ENCODE measurements at regions not wholly inside any gene's neighbourhood (a gene's known extent, or its start where the extent isn't known, plus 50 kb on each side); places are given as distances from the start of the nearest gene placed in this dataset.

DNA sequence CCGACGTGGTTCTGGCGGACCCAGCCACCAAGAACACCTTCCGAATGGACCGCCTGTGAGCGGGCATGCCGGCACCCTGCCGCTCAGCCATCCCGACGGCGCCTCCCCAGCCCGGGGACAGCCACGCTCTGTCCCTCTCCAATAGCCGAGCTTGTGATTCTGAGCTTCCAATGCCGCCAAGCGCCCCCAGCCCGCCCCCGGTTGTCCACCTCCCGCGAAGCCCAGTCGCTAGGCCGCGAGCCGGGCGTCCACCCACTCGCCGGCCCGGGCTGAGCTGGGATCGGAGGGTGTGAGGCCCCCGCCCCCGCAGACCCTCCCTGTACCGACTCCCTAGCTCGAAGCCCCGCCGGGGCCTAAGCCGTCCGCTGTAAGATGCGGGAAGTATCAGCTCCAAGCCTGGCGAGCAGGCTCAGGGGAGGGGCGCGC lies 1195.1 kb upstream of the CHAC2 start:
- TF ChIP-seq, protein P1, sequence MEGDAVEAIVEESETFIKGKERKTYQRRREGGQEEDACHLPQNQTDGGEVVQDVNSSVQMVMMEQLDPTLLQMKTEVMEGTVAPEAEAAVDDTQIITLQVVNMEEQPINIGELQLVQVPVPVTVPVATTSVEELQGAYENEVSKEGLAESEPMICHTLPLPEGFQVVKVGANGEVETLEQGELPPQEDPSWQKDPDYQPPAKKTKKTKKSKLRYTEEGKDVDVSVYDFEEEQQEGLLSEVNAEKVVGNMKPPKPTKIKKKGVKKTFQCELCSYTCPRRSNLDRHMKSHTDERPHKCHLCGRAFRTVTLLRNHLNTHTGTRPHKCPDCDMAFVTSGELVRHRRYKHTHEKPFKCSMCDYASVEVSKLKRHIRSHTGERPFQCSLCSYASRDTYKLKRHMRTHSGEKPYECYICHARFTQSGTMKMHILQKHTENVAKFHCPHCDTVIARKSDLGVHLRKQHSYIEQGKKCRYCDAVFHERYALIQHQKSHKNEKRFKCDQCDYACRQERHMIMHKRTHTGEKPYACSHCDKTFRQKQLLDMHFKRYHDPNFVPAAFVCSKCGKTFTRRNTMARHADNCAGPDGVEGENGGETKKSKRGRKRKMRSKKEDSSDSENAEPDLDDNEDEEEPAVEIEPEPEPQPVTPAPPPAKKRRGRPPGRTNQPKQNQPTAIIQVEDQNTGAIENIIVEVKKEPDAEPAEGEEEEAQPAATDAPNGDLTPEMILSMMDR (IDR thresholded peaks at IDR 0.05; ENCODE audit: low read length, missing control alignments), result no peak
- DNase-seq (ENCODE audit: low read depth), result no peak
- H3K4me3 ChIP-seq (replicated peaks; ENCODE audit: low read depth, low read length), result no peak overlapping the region

DNA sequence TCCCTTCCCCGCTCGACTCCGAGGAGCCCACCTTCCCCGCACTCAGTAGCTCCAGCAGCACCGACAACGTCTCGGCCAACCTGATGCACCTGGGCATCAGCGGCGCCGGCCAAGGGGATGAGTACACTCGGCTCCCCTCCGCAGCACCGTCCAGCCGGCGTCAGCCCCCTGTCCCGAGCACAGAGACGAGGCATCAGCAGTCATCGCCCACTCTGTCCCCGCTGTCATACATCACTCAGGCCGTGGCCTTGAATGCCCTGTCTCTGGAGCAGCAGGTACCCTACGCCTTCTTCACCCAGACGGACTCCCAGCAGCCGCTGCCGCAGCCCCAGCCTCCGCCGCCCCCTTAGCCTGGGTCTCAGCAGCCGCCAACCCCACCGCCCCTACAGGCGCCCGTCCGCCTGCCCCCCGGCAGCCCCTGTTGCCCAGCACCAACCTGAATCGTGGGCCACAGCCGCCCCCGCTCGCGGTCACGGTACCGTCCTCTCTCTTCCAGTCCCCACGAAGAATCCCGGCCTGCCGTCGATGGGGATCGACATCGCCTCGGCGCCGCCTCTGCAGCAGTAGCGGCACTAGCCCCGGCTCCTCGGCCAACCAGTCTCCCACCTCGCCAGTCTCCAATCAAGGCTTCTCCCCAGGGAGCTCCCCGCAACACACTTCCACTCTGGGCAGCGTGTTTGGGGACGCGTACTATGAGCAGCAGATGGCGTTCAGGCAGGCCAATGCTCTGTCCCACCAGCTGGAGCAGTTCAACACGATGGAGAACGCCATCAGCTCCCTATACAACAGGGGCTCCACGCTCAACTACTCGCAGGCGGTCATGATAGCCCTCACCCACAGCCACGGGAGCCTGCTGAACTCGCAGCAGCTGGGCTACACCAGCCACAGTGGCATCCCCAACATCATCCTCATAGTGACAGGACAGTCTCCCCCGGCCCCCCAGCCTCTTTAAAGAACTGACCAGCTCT lies 1195.9 kb upstream of the CHAC2 start:
- H3K4me3 ChIP-seq (replicated peaks; ENCODE audit: low read depth, low read length), result no peak overlapping the region
- TF ChIP-seq, protein P1 (IDR thresholded peaks at IDR 0.05; ENCODE audit: low read length, missing control alignments), result no peak
- DNase-seq (ENCODE audit: low read depth), result no peak

DNA sequence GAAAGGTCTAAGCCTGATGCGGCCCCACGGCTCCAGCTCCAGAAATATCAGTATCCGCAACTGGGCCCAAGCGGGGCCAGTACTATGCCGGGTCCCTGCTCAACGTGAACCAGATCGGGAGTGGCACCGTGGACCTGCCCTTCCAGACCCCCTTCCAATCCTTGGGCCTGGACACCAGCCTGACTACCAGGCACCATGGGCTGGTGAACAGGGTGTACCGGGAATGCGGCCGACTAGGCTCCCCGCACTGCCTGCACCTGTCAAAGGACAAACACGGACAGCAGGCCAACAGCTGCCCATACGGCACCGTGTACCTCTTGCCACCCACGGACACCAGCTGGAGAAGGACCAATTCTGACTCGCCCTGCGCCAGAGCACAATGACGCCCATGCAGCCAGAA lies 1196.9 kb upstream of the CHAC2 start:
- no peak overlapping the region for H3K4me3 ChIP-seq (replicated peaks; ENCODE audit: low read depth, low read length)
- DNase-seq (ENCODE audit: low read depth), result no peak
- TF ChIP-seq, protein P1 (IDR thresholded peaks at IDR 0.05; ENCODE audit: low read length, missing control alignments), result no peak

DNA sequence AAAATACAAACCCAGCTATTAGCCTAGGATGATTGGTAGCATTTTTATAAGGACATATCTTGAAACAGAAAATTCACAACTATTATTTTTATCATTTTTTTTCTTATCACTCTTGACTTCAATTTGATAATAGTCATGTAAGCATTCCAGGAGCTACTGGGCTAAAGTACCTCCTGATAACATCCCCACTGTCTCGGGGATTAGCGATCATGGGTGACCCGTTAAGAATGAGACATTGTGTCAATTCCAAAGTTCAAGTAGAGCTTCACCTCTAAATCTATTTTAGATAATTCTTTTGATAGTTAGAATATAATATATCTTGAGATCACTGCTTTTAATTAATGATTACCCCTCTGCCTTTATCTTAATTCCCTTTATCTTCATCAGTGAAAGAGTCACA lies 1204.5 kb upstream of the CHAC2 start:
- TF ChIP-seq, protein P1 (IDR thresholded peaks at IDR 0.05; ENCODE audit: low read length, missing control alignments), result no peak
- no peak overlapping the region for H3K4me3 ChIP-seq (replicated peaks; ENCODE audit: low read depth, low read length)
- no peak for DNase-seq (ENCODE audit: low read depth)

DNA sequence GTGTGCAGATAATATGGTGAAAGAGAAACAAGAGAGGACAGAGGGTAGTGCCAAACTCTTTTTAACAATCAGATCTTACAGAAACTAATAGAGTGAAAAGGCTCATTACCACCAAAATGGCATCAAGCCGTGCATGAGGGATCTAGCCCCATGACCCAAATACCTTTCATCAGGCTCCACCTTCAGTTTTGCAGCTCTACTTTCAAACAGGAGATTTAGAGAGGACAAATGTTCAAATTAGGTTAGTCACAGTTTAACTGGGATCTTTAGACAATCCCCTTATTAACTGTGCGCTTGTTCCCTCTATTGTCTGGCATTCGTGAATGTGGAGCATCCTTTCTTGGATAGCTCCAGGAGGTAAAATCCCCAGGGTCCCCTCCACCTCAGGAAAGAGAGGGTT lies 1209.3 kb upstream of the CHAC2 start:
- TF ChIP-seq, protein P1 (IDR thresholded peaks at IDR 0.05; ENCODE audit: low read length, missing control alignments), result no peak
- DNase-seq (ENCODE audit: low read depth), result no peak
- no peak overlapping the region for H3K4me3 ChIP-seq (replicated peaks; ENCODE audit: low read depth, low read length)

DNA sequence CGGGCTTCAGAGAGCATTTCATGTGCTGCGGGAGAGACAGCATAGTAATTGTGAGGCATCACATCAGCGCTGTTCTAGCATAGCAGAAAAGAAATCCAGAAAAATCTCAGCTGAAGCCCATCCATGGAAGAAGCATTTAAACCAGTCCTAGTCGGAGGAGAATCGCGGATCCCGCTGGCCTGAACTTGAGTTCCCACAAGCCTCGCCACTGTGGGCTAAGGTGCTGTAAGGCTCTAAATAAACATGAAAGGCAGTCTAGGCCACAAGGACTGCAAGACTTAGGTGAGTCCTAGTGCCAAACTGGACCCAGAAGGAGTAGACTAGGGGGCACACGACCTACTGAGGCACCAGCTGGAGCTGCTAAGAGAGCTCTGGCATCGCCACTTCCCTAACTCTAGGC lies 1225.3 kb upstream of the CHAC2 start:
- H3K4me3 ChIP-seq (replicated peaks; ENCODE audit: low read depth, low read length), result no peak overlapping the region
- no peak for DNase-seq (ENCODE audit: low read depth)
- TF ChIP-seq, protein P1 (IDR thresholded peaks at IDR 0.05; ENCODE audit: low read length, missing control alignments), result no peak
